Stimulated activated CD8-positive, alpha-beta memory T cell treated with anti-CD3 and anti-CD28 coated beads, Interleukin-12 subunit alpha, Interleukin-12 subunit beta, amount 100 ng/mL, for 24 hours (primary cell): ENCODE measurements at regions not wholly inside any gene's neighbourhood (a gene's known extent, or its start where the extent isn't known, plus 50 kb on each side); places are given as distances from the start of the nearest gene placed in this dataset.

Experiments
- DNase-seq: peaks from one replicate; pipeline ENCODE4 v3.0.0-alpha.2; 2020; ENCODE audit errors: extremely low read depth

DNA sequence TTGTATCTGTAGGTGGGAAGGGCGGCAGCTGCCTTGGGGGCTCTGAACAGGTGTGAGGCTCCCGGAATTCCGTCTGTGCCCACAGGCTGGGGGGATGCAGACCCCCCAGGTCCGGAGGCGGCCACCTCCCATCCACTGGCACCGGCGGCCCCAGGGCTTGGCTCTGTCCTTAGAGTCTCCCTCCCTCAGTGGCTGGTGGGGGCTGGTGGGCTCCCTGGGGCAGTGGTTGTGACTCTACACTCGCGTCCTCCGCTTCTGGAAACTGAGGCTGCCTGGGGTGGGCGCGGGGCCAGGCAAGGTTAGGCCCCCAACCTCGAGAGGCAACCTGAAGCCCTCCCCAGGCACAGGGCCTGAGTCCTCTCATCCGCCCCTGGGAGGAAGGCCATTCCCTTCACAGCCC lies 1305.4 kb downstream of the BRD1 start:
- DNase-seq = no peak

- no peak for DNase-seq
These were observed 1306.6 kb downstream of the BRD1 start for GRCh38 chr22:48520884-48521588.

DNA sequence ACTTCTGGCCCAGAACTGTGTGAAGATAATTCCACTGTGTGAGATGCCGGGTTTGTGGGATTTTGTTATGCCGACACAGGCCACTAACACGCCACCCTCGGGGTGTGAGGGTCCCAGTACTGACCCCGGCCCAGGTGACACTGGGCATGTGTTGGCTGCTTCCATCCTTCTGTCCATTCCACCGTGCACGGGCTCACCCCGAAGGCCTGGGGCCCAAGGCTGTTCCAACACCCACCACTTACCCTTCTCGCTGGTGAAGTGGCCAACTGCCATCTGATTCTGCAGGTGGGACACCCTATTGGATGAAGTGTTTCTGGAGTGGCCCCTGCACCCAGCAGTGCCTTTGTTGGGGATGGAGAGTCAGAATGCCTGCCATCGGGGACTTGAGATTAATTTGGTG lies 1307.5 kb downstream of the BRD1 start:
- DNase-seq = no peak

DNA sequence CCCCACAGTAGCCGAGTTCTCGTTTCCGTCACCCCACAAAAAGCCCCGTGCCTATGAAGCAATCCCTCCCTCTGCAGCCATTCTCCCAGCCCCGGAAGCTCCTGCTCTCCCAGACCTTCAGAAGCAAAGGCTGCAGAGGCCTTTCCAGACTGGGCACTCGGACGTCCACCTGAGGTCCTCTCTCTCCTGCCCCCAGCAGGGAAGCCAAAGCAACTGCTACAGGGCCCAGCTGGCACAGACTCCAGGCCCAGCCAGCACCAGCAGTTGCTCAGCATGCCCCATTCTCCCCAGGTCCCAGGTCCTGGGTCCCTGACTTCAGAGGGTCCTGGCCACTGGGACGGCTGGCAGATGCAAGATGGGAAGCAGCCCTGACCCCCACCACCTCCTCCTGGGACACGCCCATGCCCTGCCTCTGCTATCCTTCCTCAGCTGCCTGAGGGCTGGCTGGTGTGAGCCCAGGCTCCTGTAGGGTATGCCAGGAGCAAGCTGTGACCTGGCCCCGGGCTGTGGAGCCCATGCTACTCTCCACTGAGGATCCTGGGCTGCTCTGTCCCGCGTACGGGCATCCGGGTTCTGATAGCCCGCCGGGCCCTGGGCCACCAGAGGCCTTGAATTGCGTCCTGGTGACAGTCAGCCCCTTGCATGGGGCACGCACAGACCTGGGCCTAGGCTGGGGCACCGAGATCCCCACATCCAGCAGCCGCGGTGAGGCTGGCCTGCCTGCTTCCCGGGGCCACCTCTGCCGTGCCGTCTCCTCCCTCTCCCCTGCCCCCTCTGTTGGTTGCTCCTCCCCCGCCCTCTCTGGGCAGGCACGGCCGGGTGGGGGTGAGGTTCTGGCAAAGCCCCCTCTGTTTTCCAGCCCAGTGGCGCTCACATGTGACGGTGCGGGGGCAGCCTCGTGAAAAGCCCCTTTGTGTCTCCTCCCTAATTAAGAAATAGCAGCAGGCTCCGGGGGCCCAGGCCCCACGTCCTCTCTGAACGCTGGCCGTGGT lies 1310.3 kb downstream of the BRD1 start:
- DNase-seq = no peak

DNA sequence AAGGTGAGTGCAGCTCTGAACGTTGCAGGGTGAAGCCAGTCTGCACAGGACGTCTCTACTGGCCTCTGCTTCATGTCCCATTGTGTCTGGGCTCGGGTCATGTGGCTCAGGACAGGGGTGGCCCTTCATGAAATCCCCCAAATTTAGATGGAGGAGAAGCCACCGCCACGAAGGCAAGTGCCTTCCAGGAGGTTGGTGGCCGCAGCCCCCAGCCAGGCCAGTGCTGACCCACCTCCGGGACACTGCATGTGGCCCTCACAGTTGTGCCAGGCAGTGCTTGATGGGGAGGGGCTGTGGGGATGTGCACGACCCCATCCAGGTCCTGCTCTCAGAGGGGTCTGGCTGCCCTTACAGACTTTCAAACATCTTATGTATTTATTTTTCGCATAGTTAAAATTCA lies 1311.1 kb downstream of the BRD1 start:
- no peak for DNase-seq

DNA sequence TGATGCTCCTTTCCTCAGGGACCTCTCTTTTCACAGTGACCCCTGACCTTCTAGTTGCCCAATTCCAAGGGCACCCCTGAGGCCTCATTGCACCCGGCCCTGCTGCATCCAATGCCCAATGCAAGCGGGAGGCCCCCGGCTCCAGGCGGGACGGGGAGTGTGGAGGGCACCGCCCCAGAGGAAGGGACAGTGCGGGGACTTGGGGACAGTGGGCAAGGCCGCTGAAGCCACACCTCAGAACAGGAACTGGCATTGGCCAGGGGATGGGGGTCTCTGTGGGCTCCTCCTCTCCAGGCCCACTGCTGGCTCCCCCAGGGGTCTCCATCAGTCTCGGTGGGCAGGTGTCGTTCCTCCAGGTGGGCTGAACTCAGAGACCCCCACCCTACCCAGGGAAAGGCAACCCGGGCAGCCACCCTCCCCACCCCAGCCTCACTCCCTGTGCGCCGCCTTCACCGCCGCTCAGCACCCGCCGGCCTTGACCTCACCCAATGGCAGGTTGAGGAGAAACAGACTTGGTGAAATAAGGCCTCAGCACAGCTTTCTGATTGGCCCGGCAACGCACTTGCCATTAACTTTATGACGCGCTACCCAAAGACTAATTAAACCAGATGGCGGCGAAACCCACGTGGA lies 1312.0 kb downstream of the BRD1 start:
- DNase-seq = no peak

GRCh38 chr22:48513929-48514328 lies 1313.7 kb downstream of the BRD1 start:
- DNase-seq = no peak

- no peak for DNase-seq
These were observed 1314.2 kb downstream of the BRD1 start for GRCh38 chr22:48513446-48513845.

DNA sequence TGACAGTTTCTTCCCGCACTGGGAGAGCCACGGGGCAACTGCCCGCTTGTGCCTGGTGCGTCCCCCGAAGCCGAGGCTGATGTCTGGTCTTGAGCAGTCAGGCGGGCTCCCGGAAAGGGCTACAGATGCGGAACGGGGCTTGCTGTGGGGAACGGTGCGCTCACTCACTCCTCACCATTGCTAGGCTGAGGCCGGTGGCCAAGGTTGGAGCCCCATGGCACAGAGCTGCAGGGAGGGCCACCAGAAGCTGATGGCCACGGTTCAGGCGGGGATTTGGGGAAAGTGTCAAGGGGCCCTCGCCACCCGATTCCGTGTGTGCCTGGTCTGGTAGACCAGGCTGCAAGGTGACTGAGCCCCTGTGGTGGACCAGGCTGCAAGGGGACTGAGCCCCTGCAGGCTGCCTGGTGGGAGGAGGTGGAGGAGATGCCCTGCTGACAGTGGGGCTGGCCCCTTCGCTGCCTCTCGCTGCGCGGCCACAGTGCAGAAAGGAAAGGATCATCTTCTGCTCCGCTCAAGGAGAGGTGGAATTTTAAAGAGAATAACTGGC lies 1315.8 kb downstream of the BRD1 start:
- DNase-seq = no peak

DNA sequence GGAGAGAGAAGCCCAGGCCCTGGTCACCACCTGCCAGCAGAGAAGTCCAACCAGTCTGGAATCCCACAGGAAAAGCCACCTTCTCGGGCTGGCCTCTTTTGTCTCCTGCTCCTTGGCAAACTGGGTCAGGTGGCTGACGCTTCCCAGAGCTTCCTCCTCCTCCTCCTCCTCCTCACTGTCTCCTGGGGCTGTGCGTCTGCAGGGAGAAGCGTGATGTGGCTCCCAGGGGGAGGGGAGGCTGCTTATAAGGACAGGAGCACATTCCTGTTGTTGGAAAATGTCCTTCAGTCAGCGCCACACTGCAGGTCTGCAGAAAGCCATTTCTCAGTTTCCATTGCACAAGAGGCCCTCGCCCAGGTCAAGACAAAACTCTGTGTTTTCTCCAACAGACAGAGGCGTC lies 1316.5 kb downstream of the BRD1 start:
- no peak for DNase-seq

DNA sequence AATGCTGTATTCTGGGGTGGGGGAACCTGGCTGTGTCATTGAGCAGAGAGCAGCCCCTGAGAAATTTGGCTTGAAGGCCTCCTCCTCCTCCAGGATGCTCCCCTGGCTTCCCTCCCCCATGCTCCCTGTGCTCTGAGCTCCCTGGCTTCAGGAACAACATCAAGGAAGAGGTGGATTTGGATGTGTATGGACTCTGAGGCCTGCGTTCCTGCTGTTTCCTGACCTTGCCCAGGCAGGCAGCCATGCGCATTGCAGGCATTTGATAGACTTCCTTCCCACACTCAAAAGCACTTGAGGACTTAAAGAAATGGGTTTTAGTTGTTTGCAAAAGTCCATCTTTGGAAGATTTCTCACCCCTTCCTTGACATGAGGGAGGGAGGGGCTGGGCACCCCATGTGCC lies 1317.1 kb downstream of the BRD1 start:
- no peak for DNase-seq

DNA sequence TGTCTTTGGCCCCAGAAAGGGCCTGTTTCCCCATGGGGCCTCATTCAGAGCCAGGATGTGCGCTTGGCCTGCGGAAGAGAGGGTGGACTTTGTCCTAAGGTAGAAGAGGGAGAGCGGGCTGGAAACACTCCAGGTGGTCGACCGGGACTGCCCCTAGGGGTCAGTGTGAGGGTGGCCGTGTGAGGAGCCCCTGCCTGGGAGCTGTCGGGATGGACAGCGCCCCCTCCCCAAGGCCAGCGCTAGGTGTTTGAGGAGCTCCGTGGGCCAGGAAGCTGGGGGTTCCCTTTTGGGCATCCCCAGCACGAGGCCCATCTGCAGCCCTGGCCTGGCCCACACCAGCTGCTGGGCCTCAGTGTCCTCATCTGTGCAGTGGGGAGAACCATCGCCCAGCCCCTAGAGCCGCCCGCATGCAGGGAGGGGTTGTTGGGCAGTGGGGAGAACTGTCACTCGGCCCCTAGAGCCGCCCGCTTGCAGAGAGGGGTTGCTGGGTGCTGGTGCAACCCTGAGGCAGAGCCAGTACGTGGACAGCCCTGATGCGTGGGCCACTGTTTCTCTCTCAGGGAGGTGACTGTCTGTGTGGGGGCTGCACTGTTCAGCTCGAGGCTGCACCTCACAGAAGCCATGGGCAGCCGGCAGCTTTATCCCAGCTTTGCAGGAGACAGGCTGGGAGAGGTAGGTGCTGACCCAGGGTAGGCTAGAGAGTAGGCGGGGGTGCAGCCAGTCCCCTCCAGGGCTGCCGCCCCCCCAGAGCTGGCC lies 1319.9 kb downstream of the BRD1 start:
- no peak for DNase-seq

- DNase-seq = no peak
These were observed 1320.5 kb downstream of the BRD1 start for GRCh38 chr22:48507171-48507570.

- DNase-seq = no peak
These were observed 1321.0 kb downstream of the BRD1 start for GRCh38 chr22:48506506-48507145.

DNA sequence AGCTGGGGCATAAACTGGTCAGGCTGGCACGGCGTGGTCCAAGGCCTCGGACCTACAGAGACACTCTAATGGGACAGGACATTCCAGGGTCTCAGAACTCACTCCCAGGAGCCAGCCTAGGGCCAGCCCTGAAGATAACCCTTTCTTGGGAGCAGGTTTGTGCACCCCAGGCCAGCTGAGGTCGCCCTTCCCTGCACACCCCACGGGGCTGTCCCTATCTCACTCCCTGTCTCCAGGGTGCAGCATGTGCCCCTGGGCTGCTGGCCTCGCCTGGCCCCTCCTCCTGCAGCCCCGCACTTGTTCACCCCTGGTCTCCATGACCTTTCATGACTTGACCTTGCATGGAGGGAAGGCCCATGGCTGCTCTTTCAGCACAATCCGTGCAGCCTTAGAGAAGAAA lies 1321.8 kb downstream of the BRD1 start:
- no peak for DNase-seq

DNA sequence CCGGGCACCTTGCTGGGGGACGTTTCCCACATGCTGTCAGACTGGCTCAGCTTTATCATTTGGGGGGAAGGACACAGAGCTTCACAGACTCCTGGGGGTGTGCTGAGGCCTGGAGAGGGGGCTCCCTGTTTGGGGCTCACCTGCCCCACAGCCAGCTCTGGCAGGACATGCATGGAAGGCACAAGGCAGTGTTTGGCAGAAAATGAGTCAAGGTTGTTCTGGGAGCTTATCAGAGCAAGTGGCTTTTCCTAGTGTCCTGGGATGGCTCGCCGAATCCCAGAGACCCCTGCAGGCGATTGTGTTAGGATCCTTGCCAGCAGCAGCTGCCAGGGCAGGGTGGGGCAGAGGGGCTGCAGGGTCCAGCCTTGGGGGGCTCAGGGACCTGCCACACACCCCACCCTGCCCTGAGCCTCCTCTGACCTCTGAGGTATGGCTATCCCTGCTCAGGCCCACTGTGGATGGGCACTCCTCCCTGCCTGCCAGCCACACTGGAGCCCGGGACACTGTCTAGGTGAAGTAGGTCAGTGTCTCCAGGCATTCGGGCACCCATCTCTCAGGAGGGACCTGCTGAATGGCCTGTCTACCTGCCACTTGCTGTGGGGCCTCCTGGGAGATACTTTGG lies 1323.0 kb downstream of the BRD1 start:
- DNase-seq = no peak

DNA sequence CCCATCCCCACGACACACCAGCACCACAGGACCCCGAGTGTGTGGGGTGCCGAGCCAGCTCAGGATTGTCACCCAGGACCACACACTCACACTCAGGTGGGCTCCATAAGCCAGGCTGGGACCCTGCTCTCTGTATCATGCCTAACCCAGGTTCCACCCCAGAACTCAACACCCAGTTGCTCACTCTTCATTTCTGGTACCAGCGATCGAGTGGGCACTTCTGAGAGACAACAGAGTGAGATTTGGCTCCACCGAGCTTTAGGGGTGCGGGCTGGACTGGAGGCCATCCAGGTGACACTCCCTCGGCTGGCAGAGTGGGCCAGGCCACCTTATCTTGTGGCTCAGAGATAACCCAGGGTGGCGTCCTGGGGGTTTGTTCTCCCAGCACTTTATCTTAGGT lies 1323.8 kb downstream of the BRD1 start:
- no peak for DNase-seq

GRCh38 chr22:48503035-48503625 lies 1324.5 kb downstream of the BRD1 start:
- no peak for DNase-seq

DNA sequence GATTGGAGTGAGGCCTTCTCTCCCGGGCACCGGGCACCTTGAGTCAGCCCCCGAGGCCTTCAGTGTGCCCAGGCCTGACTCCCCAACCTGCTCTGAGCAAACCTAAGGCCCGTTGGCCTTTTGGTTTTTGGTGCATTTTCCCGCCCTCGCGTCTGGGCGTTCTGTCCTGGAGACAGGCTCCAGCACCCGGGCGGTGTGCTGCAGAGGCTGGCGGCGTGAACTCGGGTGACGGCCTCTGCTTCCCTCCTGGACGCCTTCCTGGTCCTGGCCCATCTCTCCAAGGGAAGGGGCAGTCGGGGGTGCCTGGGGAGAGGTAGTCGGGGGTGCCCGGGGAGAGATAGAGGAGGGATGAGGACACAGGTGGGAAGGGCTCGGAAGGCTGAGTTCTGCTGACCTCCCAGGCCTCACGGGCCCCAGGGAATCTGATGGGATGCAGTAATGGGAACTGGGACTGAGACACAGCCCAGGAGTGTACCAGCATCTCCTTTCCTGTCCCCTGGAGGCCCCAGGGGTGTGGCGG lies 1326.4 kb downstream of the BRD1 start:
- DNase-seq = no peak
